HepG2 (cell line): ENCODE measurements at regions not wholly inside any gene's neighbourhood (a gene's known extent, or its start where the extent isn't known, plus 50 kb on each side); places are given as distances from the start of the nearest gene placed in this dataset.

Experiments
- ATAC-seq: fragments of 200-7000 bp; cut with Tn5 transposase; 3 replicates; pipeline ENCODE4 v1.9.1; 2020; ENCODE audit warnings: mild to moderate bottlenecking, moderate library complexity
- BruUV-seq: library from RNA; stranded (reverse); fragments of 400-500 nt; replicated peaks from 2 replicates; lab custom pipeline; 2021; lab: Mats Ljungman, UMichigan
- CTCF ChIA-PET: fragments of 300-600 bp; formaldehyde crosslinking; extraction: SDS; loops from one replicate; lab custom pipeline; 2021; ENCODE audit warnings: low total read pairs, inconsistent platforms, low intra/inter-chr PET ratio; lab: Yijun Ruan, JAX
- POLR2A ChIA-PET: fragments of 350-600 bp; sonication (Branson Sonifier 250); formaldehyde crosslinking; loops from one replicate; lab custom pipeline; 2020; ENCODE audit warnings: antibody characterized with exemption, inconsistent platforms; lab: Yijun Ruan, JAX
- DNase-seq: peaks from one replicate; pipeline ENCODE4 v3.0.0-alpha.2; 2015; ENCODE audit warnings: low spot score
- FAIRE-seq: peaks from 3 replicates; lab custom pipeline; 2011; peaks lifted over from hg19 to GRCh38; lab: Jason Lieb, UNC
- H2AFZ ChIP-seq: one replicate; pipeline ENCODE4 v1.6.1; 2011; ENCODE audit warnings: low read length, inconsistent platforms
- H3K27ac ChIP-seq: fragments of 300-600 bp; 3 replicates; pipeline ENCODE4 v1.8.0; 2011; ENCODE audit warnings: mixed run types, mild to moderate bottlenecking, mixed read lengths, low read length, inconsistent platforms; ENCODE audit not compliant: insufficient read depth; ENCODE audit errors: extremely low read length
- H3K27me3 ChIP-seq, 2 experiments: fragments of 200-600 bp in 1 of 2; 2 replicates in 1 of 2; 3 replicates in 1 of 2; pipeline versions ENCODE4 v1.6.0 to v1.8.0; 2011; ENCODE audit warnings: low read length in 2 of 2, mild to moderate bottlenecking in 2 of 2, moderate library complexity in 2 of 2, inconsistent platforms in 1 of 2; ENCODE audit not compliant: insufficient read depth in 2 of 2, control insufficient read depth in 1 of 2
- H3K36me3 ChIP-seq, 2 experiments: fragments of 200-600 bp in 1 of 2; replicated peaks in 1 of 2; 2 replicates in 1 of 2; 3 replicates in 1 of 2; pipeline versions ENCODE4 v1.5.1 to v1.8.0; 2011; ENCODE audit warnings: low read length in 2 of 2, inconsistent platforms in 1 of 2; ENCODE audit not compliant: insufficient read depth in 2 of 2, control insufficient read depth in 1 of 2
- H3K4me1 ChIP-seq: 2 replicates; pipeline ENCODE4 v1.5.1; 2012; ENCODE audit warnings: low read length, inconsistent platforms; ENCODE audit not compliant: insufficient read depth
- H3K4me2 ChIP-seq: 2 replicates; pipeline ENCODE4 v1.6.0; 2011; ENCODE audit warnings: low read depth, low read length, inconsistent platforms
- H3K4me3 ChIP-seq, 3 experiments: fragments of 200-600 bp in 1 of 3; sonication (generic), shearing (Covaris generic) in 1 of 3; replicated peaks in 1 of 3; 2 replicates each; pipeline ENCODE4 v1.5.1; 2011 to 2016; ENCODE audit warnings: low read length in 3 of 3, inconsistent platforms in 2 of 3, low read depth in 2 of 3, mild to moderate bottlenecking in 2 of 3, control low read depth in 1 of 3, mixed read lengths in 1 of 3; ENCODE audit not compliant: insufficient read depth in 1 of 3
- H3K79me2 ChIP-seq: one replicate; pipeline ENCODE4 v1.6.1; 2011; ENCODE audit warnings: low read length, inconsistent platforms; ENCODE audit not compliant: insufficient read depth
- H3K9ac ChIP-seq: 2 replicates; pipeline ENCODE4 v1.6.0; 2011; ENCODE audit warnings: mild to moderate bottlenecking, low read depth, low read length, inconsistent platforms; ENCODE audit not compliant: insufficient read depth
- H3K9me3 ChIP-seq: 2 replicates; pipeline ENCODE4 v1.5.1; 2012; ENCODE audit warnings: mild to moderate bottlenecking, low read length
- H4K20me1 ChIP-seq: 2 replicates; pipeline ENCODE4 v1.6.0; 2011; ENCODE audit warnings: inconsistent platforms, mild to moderate bottlenecking, low read length, moderate library complexity; ENCODE audit not compliant: insufficient read depth
- CENPX ChIP-seq: sonication (generic); formaldehyde crosslinking; IDR thresholded peaks from 2 replicates; pipeline ENCODE4 v1.9.0; 2021; ENCODE audit warnings: mild to moderate bottlenecking, missing genetic modification reagents, moderate library complexity
- WGBS: methylation state at CpG from one replicate; pipeline ENCODE4 v1.1.6; 2017; ENCODE audit warnings: low lambda C conversion rate; 5-methylcytosine and 5-hydroxymethylcytosine counted together
- in situ Hi-C: cut with HindIII; loops from 2 replicates; pipeline ENCODE4 v1.10.0; 2017; ENCODE audit warnings: low pct_unique_long_range_greater_than_20kb; ENCODE audit not compliant: extremely low pct_ligation_motif_present
- intact Hi-C: fragments of 100-400 bp; cut with micrococcal nuclease; formaldehyde crosslinking; loops from one replicate; pipeline ENCODE4 v1.10.0; 2022; ENCODE audit not compliant: unreplicated experiment
- TF ChIP-seq, protein P1 (sequence below): sonication (generic); formaldehyde crosslinking; IDR thresholded peaks from 2 replicates; pipeline ENCODE4 v1.4.0; 2020; ENCODE audit warnings: missing genetic modification reagents, borderline replicate concordance

DNA sequence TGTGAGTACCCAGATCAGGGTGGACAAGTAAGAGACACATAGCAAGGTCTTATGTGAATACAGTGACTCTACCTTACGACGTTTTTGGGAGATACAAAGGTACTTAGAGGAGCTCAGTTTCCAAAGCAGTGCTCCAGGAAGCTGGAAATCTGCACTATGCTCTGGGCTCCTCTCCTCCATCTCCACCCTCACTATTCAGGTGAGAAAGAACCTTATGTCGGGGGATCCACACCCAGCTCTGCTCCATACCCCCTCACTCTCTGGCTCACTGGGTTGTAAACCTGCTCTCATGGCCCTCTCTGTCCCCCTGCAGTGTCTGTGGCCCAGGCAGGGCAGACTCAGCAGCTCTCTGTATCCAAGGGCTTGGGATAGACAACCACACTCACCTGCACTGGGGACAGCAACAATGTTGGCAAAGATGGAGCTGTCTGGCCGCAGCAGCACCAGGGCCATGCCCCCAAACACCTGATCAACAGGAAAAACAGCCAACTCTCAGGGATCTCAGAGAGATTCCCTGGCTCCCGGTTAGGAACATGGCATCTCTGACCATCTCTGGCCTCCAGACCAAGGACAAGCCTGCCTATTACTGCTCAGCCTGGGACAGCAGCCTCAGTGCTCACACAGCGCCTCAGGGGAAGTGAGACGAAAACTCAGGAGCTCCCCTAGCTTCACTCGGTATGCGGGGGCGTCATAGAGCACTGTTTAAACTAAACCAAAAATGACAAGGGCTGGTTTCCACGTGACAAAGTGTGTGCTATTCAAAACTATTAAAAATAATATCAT lies 60.9 kb upstream of the TOP3B start:
- ChIA-PET POLR2A (no interaction called here), CTCF (no interaction called here)
- H3K4me3 ChIP-seq, result no peak overlapping the region
- DNase-seq (no peak), ATAC-seq (no peak), FAIRE-seq (no peak)
- H3K27ac ChIP-seq, result no peak overlapping the region
- no peaks in the 10 kb centered on the region for H3K79me2 ChIP-seq
- no peaks in the 10 kb centered on the region for H3K36me3 ChIP-seq
- no peak overlapping the region for H2AFZ ChIP-seq
- peaks cover 0 to 11% of the 10 kb centered on the region in 2 experiments; a peak in 2 of 5 replicates for H3K27me3 ChIP-seq
- in situ Hi-C loops (no loop called here), intact Hi-C loops (no loop called here)
- H3K4me2 ChIP-seq, result no peak overlapping the region
- H4K20me1 ChIP-seq, result no peaks in the 10 kb centered on the region
- H3K9me3 ChIP-seq, result no peaks in the 10 kb centered on the region
- TF ChIP-seq, protein P1, sequence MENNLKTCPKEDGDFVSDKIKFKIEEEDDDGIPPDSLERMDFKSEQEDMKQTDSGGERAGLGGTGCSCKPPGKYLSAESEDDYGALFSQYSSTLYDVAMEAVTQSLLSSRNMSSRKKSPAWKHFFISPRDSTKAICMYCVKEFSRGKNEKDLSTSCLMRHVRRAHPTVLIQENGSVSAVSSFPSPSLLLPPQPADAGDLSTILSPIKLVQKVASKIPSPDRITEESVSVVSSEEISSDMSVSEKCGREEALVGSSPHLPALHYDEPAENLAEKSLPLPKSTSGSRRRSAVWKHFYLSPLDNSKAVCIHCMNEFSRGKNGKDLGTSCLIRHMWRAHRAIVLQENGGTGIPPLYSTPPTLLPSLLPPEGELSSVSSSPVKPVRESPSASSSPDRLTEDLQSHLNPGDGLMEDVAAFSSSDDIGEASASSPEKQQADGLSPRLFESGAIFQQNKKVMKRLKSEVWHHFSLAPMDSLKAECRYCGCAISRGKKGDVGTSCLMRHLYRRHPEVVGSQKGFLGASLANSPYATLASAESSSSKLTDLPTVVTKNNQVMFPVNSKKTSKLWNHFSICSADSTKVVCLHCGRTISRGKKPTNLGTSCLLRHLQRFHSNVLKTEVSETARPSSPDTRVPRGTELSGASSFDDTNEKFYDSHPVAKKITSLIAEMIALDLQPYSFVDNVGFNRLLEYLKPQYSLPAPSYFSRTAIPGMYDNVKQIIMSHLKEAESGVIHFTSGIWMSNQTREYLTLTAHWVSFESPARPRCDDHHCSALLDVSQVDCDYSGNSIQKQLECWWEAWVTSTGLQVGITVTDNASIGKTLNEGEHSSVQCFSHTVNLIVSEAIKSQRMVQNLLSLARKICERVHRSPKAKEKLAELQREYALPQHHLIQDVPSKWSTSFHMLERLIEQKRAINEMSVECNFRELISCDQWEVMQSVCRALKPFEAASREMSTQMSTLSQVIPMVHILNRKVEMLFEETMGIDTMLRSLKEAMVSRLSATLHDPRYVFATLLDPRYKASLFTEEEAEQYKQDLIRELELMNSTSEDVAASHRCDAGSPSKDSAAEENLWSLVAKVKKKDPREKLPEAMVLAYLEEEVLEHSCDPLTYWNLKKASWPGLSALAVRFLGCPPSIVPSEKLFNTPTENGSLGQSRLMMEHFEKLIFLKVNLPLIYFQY (CRISPR knock-in tag), result no peak
- no peak for TF ChIP-seq CENPX (CRISPR knock-in tag)
- 42% methylated on average over 9 of the region's 11 CpGs for WGBS
- BruUV-seq, result no TSS peak
- H3K4me1 ChIP-seq, result no peaks in the 10 kb centered on the region
- H3K9ac ChIP-seq, result no peak overlapping the region
